Stimulated activated CD4-positive, alpha-beta T cell treated with anti-CD3 and anti-CD28 coated beads, Interleukin-4, amount 100 ng/mL, for 48 hours (primary cell): ENCODE measurements at regions not wholly inside any gene's neighbourhood (a gene's known extent, or its start where the extent isn't known, plus 50 kb on each side); places are given as distances from the start of the nearest gene placed in this dataset.
"Not testable (repeated sequence)": the region's sequence is repeated elsewhere in the genome, so short reads cannot be mapped to it uniquely, and the experiment has no call there.

Source experiments
- DNase-seq, 2 donors: peaks; one replicate each; pipeline ENCODE4 v3.0.0-alpha.2; 2020; ENCODE audit warnings: low read depth in 2 of 2

- no peak for DNase-seq
These were observed 91.4 kb downstream of the NCOR2 start for GRCh38 chr12:124476011-124476400.

GRCh38 chr12:124475295-124476010, 92.0 kb downstream of the NCOR2 start:
- no peak for DNase-seq

DNA sequence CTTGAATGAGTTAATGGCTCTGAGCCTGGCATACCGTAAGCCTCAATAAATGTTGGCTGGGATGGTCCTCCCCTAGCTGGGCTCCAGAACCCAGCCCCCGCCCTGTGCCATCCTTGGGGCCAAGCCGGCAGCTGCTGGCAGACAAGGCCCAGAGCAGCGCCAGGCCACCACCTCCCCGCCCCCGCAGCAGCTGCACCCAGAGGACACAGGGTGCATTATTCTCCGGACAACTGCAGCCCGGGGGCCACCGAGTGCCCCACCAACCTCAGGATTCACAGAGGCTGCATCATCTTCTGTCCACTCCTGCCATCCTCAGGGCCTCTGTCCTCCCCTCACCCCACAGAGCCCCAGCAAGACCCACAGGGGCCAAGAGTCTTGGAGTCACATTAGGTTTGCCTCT, 92.7 kb downstream of the NCOR2 start:
- no peak for DNase-seq

- no peak for DNase-seq
These were observed 94.6 kb downstream of the NCOR2 start for GRCh38 chr12:124472690-124473279.

GRCh38 chr12:124471828-124472227, 95.6 kb downstream of the NCOR2 start:
- DNase-seq = no peak

- no peak for DNase-seq
These were observed 96.6 kb downstream of the NCOR2 start for GRCh38 chr12:124470806-124471205.

- no peak for DNase-seq
These were observed 97.3 kb downstream of the NCOR2 start for GRCh38 chr12:124470139-124470538.

DNA sequence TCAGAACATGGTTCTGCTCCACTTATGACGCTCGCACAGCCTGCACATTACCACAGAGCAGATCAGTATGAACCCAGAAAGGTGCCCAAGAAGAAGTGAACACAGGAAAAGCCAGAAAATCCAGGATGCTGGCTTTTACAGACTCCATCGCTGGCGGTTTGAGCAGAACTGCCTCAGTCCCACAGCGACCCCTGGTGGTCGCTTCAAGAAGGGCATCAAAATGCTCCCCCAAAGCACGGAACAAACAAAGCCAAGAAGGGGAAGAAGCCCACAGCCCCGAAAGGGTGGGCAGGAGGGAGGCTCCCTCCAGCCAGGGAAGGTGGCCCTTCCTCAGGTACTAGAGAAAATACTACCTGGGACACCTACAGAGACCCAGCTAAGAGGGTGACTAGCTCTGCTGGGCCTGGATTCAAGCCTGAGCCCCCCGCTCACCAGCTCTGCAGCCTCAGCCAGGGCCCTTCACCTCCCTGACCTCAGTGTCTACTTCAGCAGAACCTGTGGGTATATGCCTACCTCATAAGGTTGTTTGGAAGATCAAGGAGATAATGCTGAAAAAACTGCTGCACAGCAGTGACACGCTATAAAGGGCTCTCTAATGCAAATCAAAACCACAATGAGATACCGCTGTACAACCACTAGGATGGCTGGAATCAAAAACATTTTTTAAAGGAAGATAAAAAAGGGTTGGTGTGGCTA, 98.1 kb downstream of the NCOR2 start:
- peak in 1 of 2 donors; percentile 35 for DNase-seq

DNA sequence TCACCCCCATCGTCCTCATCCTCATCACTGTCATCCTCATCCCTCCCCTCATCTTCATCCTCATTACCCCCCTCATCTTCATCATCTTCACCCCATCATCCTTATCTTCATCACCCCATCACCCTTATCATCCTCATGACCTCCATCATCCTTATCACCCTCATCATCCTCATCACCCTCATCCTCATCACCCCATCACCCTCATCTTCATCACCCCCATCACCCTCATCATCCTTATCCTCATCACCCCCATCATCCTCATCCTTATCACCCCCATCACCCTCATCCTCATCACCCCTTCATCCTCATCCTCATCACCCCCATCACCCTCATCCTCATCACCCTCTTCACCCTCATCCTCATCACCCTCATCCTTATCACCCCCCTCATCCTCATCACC, 99.9 kb downstream of the NCOR2 start:
- DNase-seq = not testable (repeated sequence)

- peak; percentile 72 to 79 for DNase-seq
These were observed 100.9 kb downstream of the NCOR2 start for GRCh38 chr12:124466216-124467128.

- no peak for DNase-seq
These were observed 101.9 kb downstream of the NCOR2 start for GRCh38 chr12:124465473-124465872.

DNA sequence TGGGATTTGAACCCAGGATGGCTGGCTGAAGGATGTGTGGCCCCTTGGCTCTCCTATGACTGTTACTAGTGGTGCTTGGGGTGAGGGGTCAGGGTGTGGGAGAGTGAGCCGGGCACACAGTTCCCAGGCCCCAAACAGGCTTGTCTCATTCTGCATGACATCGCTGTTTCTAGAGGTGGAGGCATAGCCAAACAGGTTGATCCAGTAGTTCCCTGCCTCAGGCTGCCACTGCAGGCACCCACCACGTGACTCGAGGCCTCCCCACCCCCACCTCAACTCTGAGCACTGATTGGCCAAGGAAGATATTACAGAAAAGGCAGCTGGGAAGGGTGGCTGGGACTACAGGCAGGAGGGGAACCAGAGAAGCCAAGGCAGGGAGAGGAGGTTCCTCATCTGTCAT, 102.6 kb downstream of the NCOR2 start:
- no peak for DNase-seq

- no peak for DNase-seq
These were observed 103.3 kb downstream of the NCOR2 start for GRCh38 chr12:124464062-124464461.

GRCh38 chr12:124463341-124463921, 104.0 kb downstream of the NCOR2 start:
- DNase-seq = no peak

GRCh38 chr12:124462750-124463149, 104.7 kb downstream of the NCOR2 start:
- no peak for DNase-seq

DNA sequence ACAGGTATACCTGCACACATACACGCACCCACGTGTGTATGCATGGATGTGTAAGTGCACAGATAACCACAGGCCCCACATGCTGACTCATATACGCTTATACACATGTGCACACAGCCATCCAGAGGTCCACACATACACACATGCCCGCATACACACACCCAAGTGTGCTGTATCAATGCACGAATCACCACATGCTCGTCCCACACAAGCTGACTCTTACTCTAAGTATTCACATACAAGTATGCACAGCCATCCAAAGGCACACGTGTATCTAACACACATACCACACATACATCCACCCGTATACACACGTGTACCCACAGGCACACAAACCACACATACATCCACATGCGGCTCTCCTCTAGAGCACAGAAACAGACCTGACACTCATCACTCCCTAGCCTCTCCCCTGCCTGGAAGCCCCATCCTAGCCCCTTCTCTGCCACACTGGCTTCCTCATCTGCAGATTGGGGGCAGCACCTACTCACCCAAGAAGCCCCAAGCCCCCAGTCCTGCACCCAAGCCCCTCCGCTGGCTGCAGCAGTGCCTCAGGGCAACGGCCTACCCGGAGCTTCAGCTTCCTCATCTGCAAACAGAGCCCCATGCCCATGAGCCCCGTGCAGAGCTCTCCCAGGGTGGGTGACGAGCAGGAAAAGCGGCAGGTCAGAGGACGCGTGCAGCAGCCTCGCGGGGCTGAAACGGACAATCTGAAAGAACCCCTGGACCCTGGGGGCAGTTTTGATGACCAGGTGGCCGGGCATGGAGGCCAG, 105.4 kb downstream of the NCOR2 start:
- no peak for DNase-seq

DNA sequence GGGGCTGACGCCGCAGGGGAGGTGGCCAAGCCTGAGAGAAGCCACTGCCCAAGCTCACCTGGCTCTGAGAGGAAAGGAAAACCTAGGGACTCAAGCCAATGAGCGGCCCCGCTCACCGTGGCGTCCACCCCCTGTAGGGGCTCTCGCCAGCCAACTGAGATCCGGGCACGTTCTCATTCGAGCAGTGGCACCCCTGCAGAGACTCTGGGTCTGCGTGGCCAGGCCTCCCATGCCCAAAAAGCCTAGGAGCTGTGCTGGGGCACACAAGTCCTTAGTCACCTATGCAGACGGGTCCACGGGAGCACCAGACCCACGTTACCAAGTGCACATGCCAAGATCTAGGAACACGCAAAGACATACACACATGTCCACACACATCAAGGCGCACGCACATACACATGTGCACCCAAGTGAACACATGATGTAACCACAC, 106.2 kb downstream of the NCOR2 start:
- no peak for DNase-seq

GRCh38 chr12:124460771-124461170, 106.6 kb downstream of the NCOR2 start:
- DNase-seq = no peak

- DNase-seq = no peak
These were observed 107.4 kb downstream of the NCOR2 start for GRCh38 chr12:124459852-124460645.
